ENCODE measurements at regions not wholly inside any gene's neighbourhood (a gene's known extent, or its start where the extent isn't known, plus 50 kb on each side); places are given as distances from the start of the nearest gene placed in this dataset.
"Not testable (repeated sequence)": the region's sequence is repeated elsewhere in the genome, so short reads cannot be mapped to it uniquely, and the experiment has no call there.

DNA sequence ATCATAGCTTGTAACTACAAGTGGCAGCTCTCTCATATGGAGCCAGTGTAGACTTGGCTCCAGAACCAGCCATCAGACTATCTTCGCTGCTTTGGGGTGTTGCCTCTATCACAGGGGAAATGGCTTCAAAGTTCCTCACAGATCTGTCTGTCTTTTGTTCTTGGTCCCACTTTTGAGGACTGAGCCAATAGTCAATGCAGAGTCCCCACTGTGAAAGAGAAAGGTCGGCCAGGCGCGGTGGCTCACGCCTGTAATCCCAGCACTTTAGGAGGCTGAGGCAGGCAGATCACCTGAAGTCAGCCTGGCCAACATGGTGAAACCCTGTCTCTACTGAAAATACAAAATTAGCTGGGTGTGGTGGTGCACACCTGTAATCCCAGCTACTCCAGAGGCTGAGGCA lies 86.9 kb upstream of the FZD7 start:
- not testable (repeated sequence) for DNase-seq (ENCODE audit: low spot score)

DNA sequence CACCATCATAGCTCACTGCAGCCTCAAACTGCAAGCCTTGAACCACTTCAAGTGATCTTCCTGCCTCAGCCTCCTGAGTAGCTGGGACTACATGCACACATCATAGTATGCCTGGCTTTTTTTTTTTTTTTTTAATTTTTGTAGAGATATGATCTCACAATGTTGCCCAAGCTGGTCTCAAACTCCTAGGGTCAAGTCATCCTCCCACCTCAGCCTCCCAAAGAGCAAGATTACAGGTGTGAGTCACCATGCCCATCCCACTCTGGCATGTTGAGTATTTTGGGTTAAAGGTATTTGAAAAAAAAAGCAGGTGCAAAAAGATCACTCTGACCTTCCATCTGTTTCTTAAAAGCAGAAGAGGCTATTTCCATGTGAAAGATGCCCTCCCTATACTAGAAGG lies 86.4 kb upstream of the FZD7 start:
- DNase-seq (ENCODE audit: low spot score): no peak

DNA sequence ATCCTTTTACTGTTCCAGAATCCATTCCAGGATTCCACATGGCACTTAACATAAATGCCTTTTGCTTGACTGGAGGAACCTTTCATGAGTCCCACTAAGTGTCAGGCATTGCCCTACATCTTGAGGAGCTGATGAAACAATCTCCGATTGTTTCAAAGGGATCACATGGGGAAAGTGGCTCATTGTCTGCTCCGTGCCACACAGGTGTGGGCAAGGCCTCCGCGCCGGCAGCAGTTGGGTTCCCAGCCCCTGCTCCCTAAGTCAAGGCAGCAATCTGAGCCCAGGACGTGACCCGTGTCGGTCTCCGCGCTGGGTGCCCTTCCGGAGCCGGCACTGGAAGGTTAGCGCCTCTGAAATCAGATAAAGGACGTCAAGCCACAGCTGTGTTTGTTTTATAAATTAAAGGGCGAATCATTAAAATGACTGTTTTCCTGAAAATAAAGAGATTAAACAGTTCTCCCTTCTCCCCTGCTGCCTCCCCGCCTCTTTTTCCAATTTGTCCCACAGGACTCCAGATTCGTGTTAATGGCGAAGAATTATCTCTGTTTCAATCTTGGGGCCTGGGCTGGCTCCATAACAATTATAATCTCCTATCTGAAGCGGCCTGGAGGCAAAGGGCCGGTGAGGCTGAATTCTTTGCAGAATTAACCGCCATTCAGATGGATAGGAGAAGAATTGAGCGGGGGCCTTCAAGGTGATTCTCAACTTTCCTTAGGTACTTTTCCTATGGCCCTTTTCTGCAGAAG lies 84.3 kb upstream of the FZD7 start:
- DNase-seq (ENCODE audit: low spot score): no peak

- DNase-seq (ENCODE audit: low spot score): no peak
Measured at GRCh38 chr2:201949927-201950246, 83.8 kb upstream of the FZD7 start.

DNA sequence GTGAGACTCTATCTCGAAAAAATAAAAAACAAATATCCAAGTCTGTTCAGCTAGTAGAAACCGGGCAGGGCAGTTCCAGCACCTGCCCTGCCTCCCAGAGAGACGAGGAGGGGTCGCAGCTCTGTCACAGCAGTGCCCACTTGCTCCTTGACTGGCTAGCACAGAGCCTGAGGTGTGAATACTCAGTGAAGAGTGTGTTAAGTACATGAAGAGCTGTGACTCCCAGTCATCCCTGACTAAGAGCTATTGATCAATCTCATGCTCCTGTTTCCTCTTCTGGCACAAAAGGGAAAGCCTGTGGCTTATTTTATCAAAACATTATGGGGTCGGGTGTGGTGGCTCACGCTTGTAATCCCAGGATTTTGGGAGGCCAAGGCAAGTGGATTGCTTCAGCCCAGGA lies 83.0 kb upstream of the FZD7 start:
- no peak for DNase-seq (ENCODE audit: low spot score)

DNA sequence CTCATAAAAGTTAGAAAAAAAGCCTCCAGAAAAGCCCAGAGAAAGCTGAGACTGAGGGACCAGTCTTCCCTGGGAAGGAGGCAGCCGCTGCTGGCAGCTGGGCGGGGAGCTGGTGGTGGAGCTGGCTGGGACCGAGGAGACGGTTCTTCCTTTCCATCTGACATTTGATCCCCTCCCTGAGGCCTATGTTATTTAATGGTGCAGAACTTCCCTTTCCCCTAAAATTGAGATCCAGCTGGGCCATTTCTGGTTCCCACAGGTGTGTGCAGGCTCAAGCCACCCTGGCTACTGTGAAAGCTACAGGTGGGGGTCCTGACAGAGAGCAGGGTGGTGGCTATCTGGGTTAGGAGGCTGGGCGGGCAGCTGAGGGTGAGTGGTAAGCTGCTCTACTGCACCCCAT lies 81.5 kb upstream of the FZD7 start:
- DNase-seq (ENCODE audit: low spot score): no peak

DNA sequence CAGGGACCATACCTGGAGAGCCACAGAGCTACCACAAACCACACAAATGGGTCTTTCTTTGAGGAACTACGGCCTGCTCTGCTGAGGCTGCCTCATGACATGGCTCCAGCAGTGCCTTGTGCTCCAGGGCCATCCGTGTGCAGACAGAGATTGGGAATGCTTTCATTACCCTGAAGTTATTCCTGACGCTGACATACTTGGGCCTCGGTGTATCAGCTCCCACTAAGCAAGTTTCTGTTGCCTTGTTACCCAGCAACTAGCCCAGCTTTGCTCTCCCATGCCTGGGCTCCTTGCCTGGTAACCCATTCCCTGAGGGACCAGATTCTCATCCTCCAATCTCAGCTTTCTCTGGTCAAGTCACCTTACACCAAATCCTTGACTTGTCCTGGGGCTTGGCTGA lies 80.3 kb upstream of the FZD7 start:
- no peak for DNase-seq (ENCODE audit: low spot score)

GRCh38 chr2:201953880-201954279 lies 79.8 kb upstream of the FZD7 start:
- DNase-seq (ENCODE audit: low spot score): no peak

DNA sequence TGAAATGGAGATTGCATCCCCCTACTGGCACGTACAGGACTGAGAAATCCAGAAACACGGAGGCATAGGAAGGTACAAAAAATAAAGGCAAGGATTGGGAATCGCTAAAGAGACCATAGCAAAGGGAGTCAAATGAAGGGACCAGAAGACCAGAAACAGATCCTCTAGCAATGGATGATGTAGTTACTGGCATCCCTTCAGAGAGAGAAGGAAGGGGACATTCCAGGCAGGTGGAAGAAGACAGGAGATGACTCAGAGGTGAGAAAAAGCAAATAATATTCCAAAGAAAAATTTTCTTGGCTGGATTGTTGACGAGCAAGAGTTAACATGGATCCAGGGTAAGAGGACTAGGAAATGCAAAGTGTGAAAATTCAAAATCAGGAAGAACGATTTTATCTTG lies 78.4 kb upstream of the FZD7 start:
- no peak for DNase-seq (ENCODE audit: low spot score)

DNA sequence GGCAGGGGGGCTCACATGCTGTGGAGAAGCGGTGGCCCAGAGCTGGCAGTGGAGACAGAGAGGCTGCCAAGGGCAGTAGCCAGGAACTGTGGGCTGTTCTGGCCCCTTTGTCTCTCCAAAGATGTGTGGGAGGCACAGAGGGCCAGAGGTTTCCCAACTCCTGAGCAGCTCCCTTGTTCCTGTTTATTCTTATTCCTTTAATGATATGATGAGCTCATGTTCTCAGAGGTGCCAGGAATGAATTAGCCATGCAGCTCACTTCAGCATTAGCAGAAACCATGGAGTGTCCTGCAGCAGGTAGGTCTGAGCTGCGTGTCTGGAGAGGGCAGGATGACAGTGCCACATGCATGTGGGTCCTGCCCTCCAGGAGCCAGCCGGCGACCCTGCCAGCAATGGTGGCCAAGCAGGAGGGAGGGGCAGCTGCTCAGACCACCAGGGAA lies 77.9 kb upstream of the FZD7 start:
- no peak for DNase-seq (ENCODE audit: low spot score)

GRCh38 chr2:201956361-201956760 lies 77.3 kb upstream of the FZD7 start:
- DNase-seq (ENCODE audit: low spot score): no peak

DNA sequence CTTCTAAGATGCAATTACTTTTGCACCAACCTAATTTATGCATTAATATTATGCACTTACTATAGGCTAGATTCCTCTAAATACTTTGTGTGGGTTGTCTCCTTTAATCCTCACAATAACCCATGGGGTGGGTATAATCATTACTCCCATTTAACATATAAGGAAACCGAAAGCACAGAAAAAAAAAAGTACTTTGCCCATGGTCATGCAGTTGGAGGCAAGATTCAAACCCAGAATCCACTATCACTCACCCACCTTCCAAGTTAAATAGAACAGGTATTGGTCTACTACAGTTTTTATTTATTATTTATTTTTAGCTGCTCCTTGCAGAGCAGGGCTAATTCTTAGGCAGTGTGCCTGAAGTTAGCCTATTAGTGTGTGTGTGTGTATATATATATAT lies 76.6 kb upstream of the FZD7 start:
- DNase-seq (ENCODE audit: low spot score): no peak

DNA sequence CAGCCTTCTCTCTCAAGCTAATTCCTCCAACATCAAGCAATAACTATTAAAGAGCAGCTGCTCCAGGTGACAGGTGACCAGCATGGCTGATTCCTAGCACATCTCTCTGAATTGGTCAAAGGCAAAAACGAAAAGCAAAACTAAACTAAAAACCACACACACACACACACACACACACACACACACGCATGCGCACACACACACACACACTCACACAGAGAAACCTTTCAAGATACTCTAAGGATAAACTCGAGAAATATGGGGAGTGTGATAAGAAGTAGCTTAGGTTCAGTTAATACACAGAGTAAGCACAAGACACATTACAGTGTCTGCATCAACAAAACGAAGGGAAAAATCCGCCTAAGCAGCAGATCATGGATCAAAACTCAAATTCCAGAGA lies 74.5 kb upstream of the FZD7 start:
- no peak for DNase-seq (ENCODE audit: low spot score)

- no peak for DNase-seq (ENCODE audit: low spot score)
Measured at GRCh38 chr2:201959626-201960025, 74.0 kb upstream of the FZD7 start.

DNA sequence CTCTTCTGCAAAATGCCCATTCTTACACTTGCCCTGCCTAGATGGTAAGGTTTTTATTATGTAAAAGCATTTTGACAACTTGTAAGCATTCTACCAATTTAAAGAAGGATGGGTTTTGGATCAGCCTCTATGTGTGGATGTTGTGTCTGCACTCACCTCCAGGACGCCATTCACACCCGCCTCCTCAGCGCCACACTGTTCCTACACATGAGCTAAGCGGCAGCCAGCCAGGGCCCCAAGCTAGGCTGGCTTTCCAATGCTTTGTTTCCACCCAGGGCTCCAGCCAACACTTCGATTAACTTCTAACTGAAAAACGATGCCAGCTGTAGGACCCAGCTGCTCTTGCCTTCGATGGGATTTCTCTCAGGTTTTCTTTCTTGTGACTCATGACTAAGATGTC lies 73.3 kb upstream of the FZD7 start:
- DNase-seq (ENCODE audit: low spot score): no peak

- no peak for DNase-seq (ENCODE audit: low spot score)
Measured at GRCh38 chr2:201961401-201961800, 72.3 kb upstream of the FZD7 start.

- no peak for DNase-seq (ENCODE audit: low spot score)
Measured at GRCh38 chr2:201962774-201963562, 70.7 kb upstream of the FZD7 start.

- DNase-seq (ENCODE audit: low spot score): no peak
Measured at GRCh38 chr2:201964011-201964410, 69.6 kb upstream of the FZD7 start.

DNA sequence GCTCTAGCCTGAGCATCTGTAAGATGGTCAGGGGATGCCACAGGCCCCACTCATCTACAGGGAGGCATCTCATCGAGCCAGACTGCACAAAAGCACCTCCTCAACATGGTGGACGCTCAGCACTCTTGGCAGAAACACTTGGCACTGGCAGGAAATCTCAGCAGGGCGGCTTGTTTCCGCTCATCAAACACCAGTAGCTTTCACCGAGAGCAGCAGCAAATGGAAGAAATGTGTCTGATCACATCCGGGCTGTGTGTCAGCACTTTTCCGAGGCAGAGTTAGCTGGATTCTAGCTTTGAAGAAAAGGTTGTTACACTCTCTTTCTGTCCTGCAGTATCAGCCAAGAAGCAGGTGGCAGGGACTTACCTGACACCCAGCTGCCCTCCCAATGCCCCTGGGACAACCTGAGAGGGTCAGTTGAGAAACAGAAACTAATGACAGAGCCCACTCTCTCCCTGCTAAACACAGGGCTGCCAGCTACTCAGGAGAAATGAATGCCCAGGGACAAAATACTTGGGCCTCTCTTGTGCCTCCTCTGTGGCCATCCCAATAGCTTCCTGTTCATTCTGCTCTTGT lies 68.9 kb upstream of the FZD7 start:
- no peak for DNase-seq (ENCODE audit: low spot score)

DNA sequence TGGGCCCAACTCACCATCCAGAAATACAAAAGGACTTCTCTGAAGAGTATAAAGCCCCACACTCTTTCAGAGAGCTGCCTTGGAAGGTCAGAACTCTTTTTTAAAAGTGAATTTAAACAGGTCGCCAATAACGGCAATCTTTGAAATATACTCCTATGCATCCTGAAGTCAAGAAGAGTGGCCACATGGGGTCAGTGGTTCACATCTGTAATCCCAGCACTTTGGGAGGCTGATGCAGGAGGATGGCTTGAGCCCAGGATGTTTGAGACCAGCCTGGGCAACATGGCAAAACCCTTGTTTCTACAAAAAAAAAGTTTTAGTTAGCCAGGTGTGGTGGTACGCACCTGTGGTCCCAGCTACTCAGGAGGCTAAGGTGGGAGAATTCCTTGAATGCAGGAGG lies 68.1 kb upstream of the FZD7 start:
- DNase-seq (ENCODE audit: low spot score): no peak

- DNase-seq (ENCODE audit: low spot score): no peak
Measured at GRCh38 chr2:201966691-201967438, 66.8 kb upstream of the FZD7 start.

GRCh38 chr2:201968050-201968449 lies 65.6 kb upstream of the FZD7 start:
- DNase-seq (ENCODE audit: low spot score): no peak

GRCh38 chr2:201968476-201968875 lies 65.2 kb upstream of the FZD7 start:
- no peak for DNase-seq (ENCODE audit: low spot score)

All from LoVo (cell line).